IMR-90 (cell line): ENCODE measurements at regions not wholly inside any gene's neighbourhood (a gene's known extent, or its start where the extent isn't known, plus 50 kb on each side); places are given as distances from the start of the nearest gene placed in this dataset.

Experiments
- BHLHE40 ChIP-seq: fragments of 150-350 bp; IDR thresholded peaks from 2 replicates; pipeline ENCODE4 v1.6.1; 2016; ENCODE audit warnings: mild to moderate bottlenecking, low read depth, low read length
- CEBPB ChIP-seq: IDR thresholded peaks from 2 replicates; pipeline ENCODE4 v1.6.1; 2012; ENCODE audit warnings: low read depth, low read length, improper control_type of control experiment
- CHD1 ChIP-seq: IDR thresholded peaks from 2 replicates; pipeline ENCODE4 v1.6.1; 2012; ENCODE audit warnings: low read depth, low read length, improper control_type of control experiment
- MAFK ChIP-seq: IDR thresholded peaks from 2 replicates; pipeline ENCODE4 v1.6.1; 2012; ENCODE audit warnings: low read depth, low read length, improper control_type of control experiment
- MAZ ChIP-seq: IDR thresholded peaks from 2 replicates; pipeline ENCODE4 v1.6.1; 2012; ENCODE audit warnings: low read depth, mild to moderate bottlenecking, low read length, improper control_type of control experiment, moderate library complexity, borderline replicate concordance
- MXI1 ChIP-seq: IDR thresholded peaks from 2 replicates; pipeline ENCODE4 v1.6.1; 2012; ENCODE audit warnings: low read depth, mild to moderate bottlenecking, low read length, moderate library complexity, borderline replicate concordance
- NFE2L2 ChIP-seq: fragments of 150-350 bp; IDR thresholded peaks from 2 replicates; pipeline ENCODE4 v1.6.1; 2016; ENCODE audit warnings: low read depth, mild to moderate bottlenecking, low read length
- POLR2A ChIP-seq: IDR thresholded peaks from 2 replicates; pipeline ENCODE4 v1.6.1; 2012; ENCODE audit warnings: mild to moderate bottlenecking, low read depth, low read length
- RAD21 ChIP-seq: IDR thresholded peaks from 2 replicates; pipeline ENCODE4 v1.6.1; 2012; ENCODE audit warnings: low read length, improper control_type of control experiment
- RFX5 ChIP-seq: IDR thresholded peaks from 2 replicates; pipeline ENCODE4 v1.8.0; 2012; ENCODE audit warnings: low read depth, mild to moderate bottlenecking, low read length, moderate library complexity
- SMC3 ChIP-seq: fragments of 150-350 bp; IDR thresholded peaks from 2 replicates; pipeline ENCODE4 v1.6.1; 2016; ENCODE audit warnings: low read depth, mild to moderate bottlenecking, antibody characterized with exemption, low read length, moderate library complexity
- USF2 ChIP-seq: fragments of 150-350 bp; IDR thresholded peaks from 2 replicates; pipeline ENCODE4 v1.6.1; 2017; ENCODE audit warnings: mild to moderate bottlenecking, antibody characterized with exemption, low read length, low read depth
- TF ChIP-seq, protein P1 (sequence below): conservative IDR thresholded peaks from 2 replicates; pipeline ENCODE4 v1.5.1; 2012; ENCODE audit warnings: mild to moderate bottlenecking, low read depth, low read length, improper control_type of control experiment

- TF ChIP-seq USF2 (no peak), CHD1 (no peak), POLR2A (no peak), RAD21 (no peak), NFE2L2 (no peak), BHLHE40 (no peak), MAFK (no peak), SMC3 (no peak), RFX5 (no peak), MAZ (no peak), CEBPB (no peak), MXI1 (no peak)
- TF ChIP-seq, protein P1, sequence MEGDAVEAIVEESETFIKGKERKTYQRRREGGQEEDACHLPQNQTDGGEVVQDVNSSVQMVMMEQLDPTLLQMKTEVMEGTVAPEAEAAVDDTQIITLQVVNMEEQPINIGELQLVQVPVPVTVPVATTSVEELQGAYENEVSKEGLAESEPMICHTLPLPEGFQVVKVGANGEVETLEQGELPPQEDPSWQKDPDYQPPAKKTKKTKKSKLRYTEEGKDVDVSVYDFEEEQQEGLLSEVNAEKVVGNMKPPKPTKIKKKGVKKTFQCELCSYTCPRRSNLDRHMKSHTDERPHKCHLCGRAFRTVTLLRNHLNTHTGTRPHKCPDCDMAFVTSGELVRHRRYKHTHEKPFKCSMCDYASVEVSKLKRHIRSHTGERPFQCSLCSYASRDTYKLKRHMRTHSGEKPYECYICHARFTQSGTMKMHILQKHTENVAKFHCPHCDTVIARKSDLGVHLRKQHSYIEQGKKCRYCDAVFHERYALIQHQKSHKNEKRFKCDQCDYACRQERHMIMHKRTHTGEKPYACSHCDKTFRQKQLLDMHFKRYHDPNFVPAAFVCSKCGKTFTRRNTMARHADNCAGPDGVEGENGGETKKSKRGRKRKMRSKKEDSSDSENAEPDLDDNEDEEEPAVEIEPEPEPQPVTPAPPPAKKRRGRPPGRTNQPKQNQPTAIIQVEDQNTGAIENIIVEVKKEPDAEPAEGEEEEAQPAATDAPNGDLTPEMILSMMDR, result no peak
Measured at GRCh38 chr21:22145545-22145944, 1147.3 kb downstream of the NCAM2 start.
